ENCODE measurements at regions not wholly inside any gene's neighbourhood (a gene's known extent, or its start where the extent isn't known, plus 50 kb on each side); places are given as distances from the start of the nearest gene placed in this dataset.

DNA sequence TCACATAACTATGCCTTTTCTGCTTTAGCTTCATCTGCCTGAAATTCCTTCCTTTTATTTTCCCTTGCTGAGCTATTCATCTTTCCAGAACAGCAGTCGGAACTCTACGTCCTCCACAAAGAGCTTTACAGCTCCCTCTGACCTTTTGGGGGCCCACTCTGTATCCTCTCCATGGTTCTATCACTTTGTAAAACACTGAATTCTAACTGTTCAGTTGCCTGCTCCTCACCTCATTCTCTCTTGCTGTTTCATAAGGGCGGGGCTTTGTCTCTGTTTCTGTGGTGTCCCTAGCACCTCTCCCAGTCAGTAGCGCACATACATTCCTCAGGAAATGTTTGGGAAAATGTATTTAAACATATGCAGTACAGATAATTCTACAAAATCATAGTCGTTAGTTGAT is 737.0 kb downstream of the RAB28 start:
- no TSS peak for BruUV-seq (replicated peaks)

DNA sequence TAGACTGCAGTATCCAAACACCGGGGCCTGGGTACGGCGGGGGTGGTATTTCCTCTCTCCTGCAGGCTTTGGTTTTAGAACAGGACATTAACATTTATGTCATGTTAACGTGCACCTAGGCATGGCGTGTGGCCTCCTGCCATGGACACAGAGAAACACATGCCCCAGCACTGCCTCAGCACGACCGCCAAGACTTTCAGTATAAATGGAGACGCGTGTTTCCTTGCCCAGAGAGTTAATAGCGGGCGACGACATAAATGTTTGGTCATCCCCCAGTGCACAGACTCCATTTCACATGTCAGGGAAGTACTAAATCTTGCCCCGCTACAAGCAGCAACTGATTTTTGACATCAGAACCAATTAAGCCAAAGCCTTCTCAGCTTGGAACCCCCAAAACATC is 737.9 kb downstream of the RAB28 start:
- TF ChIP-seq EZH2 (IDR thresholded peaks at IDR 0.05; ENCODE audit: borderline replicate concordance, low read depth, low read length, poor library complexity, severe bottlenecking), result no peak
- TF ChIP-seq, protein P1, sequence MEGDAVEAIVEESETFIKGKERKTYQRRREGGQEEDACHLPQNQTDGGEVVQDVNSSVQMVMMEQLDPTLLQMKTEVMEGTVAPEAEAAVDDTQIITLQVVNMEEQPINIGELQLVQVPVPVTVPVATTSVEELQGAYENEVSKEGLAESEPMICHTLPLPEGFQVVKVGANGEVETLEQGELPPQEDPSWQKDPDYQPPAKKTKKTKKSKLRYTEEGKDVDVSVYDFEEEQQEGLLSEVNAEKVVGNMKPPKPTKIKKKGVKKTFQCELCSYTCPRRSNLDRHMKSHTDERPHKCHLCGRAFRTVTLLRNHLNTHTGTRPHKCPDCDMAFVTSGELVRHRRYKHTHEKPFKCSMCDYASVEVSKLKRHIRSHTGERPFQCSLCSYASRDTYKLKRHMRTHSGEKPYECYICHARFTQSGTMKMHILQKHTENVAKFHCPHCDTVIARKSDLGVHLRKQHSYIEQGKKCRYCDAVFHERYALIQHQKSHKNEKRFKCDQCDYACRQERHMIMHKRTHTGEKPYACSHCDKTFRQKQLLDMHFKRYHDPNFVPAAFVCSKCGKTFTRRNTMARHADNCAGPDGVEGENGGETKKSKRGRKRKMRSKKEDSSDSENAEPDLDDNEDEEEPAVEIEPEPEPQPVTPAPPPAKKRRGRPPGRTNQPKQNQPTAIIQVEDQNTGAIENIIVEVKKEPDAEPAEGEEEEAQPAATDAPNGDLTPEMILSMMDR (conservative IDR thresholded peaks at IDR 0.05; ENCODE audit: low read depth, low read length), result no peak
- CTCF ChIA-PET, result interaction anchor here (0.6 kb wide), 1 partner anchor 963 kb away, joined by 6 read pairs; no protein-coding TSS in a partner anchor
- Histone ChIP-seq H3K9me3 (ENCODE audit: low read depth, low read length, poor library complexity, severe bottlenecking) (no peaks in the 10 kb centered on the region), H3K27ac (ENCODE audit: low read depth, low read length, poor library complexity, severe bottlenecking) (no peak overlapping the region), H3K4me3 (ENCODE audit: low read depth, low read length, poor library complexity, severe bottlenecking) (no peak overlapping the region), H3K4me1 (ENCODE audit: insufficient read depth, low read length, poor library complexity, severe bottlenecking) (no peaks in the 10 kb centered on the region), H3K36me3 (ENCODE audit: insufficient read depth, low read length, poor library complexity, severe bottlenecking) (no peaks in the 10 kb centered on the region), H3K27me3 (replicated peaks; ENCODE audit: insufficient read depth, low read depth, low read length, poor library complexity) (no peaks in the 10 kb centered on the region)
- no TSS peak for BruUV-seq (replicated peaks)
- intact Hi-C loops (cut with micrococcal nuclease; ENCODE audit: unreplicated experiment), result no loop called here
- POLR2A ChIA-PET (ENCODE audit: low non-redundant PET), result no interaction called here
- DNase-seq (ENCODE audit: low spot score), result no peak

More for the DNA sequence above, 737.0 kb downstream of the RAB28 start:
- intact Hi-C loops (cut with micrococcal nuclease; ENCODE audit: unreplicated experiment), result no loop called here
- H3K4me1 ChIP-seq (ENCODE audit: insufficient read depth, low read length, poor library complexity, severe bottlenecking), result no peaks in the 10 kb centered on the region
- no peak overlapping the region for H3K4me3 ChIP-seq (ENCODE audit: low read depth, low read length, poor library complexity, severe bottlenecking)
- no peak for DNase-seq (ENCODE audit: low spot score)
- TF ChIP-seq, protein P1 (conservative IDR thresholded peaks at IDR 0.05; ENCODE audit: low read depth, low read length), result no peak
- no peak for TF ChIP-seq EZH2 (IDR thresholded peaks at IDR 0.05; ENCODE audit: borderline replicate concordance, low read depth, low read length, poor library complexity, severe bottlenecking)
- H3K27me3 ChIP-seq (replicated peaks; ENCODE audit: insufficient read depth, low read depth, low read length, poor library complexity), result no peaks in the 10 kb centered on the region
- no peak overlapping the region for H3K27ac ChIP-seq (ENCODE audit: low read depth, low read length, poor library complexity, severe bottlenecking)
- ChIA-PET POLR2A (ENCODE audit: low non-redundant PET) (no interaction called here), CTCF (no interaction called here)
- no peaks in the 10 kb centered on the region for H3K36me3 ChIP-seq (ENCODE audit: insufficient read depth, low read length, poor library complexity, severe bottlenecking)
- no peaks in the 10 kb centered on the region for H3K9me3 ChIP-seq (ENCODE audit: low read depth, low read length, poor library complexity, severe bottlenecking)

DNA sequence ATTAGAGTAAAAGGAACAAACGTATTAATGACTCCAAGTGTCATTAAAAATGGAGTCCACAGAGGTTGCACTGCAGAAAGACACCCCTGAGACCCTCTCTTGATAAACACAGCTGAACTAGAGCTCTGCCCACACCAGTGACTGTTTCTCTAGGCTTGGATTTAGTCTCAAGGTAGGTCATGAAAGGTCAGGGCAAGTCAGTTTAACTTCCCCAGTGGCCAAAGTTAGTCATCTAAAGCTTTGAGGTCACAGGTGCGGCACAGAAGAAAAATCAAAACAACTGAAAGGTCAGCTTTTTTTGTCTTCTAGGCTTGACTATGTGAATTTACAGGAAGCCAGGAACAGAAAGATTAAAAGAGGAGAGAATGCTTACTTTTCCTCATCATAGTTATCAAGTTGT is 749.6 kb downstream of the RAB28 start:
- H3K4me1 ChIP-seq (ENCODE audit: insufficient read depth, low read length, poor library complexity, severe bottlenecking), result no peaks in the 10 kb centered on the region
- no peak for DNase-seq (ENCODE audit: low spot score)
- no peak overlapping the region for H3K27ac ChIP-seq (ENCODE audit: low read depth, low read length, poor library complexity, severe bottlenecking)
- no TSS peak for BruUV-seq (replicated peaks)
- no peaks in the 10 kb centered on the region for H3K36me3 ChIP-seq (ENCODE audit: insufficient read depth, low read length, poor library complexity, severe bottlenecking)
- ChIA-PET POLR2A (ENCODE audit: low non-redundant PET) (no interaction called here), CTCF (no interaction called here)
- intact Hi-C loops (cut with micrococcal nuclease; ENCODE audit: unreplicated experiment), result loop anchor here (5.0 kb wide), 1 partner anchor 113 kb away; no protein-coding TSS in a partner anchor
- H3K27me3 ChIP-seq (replicated peaks; ENCODE audit: insufficient read depth, low read depth, low read length, poor library complexity), result no peaks in the 10 kb centered on the region
- no peak overlapping the region for H3K4me3 ChIP-seq (ENCODE audit: low read depth, low read length, poor library complexity, severe bottlenecking)
- TF ChIP-seq EZH2 (IDR thresholded peaks at IDR 0.05; ENCODE audit: borderline replicate concordance, low read depth, low read length, poor library complexity, severe bottlenecking), result no peak
- H3K9me3 ChIP-seq (ENCODE audit: low read depth, low read length, poor library complexity, severe bottlenecking), result no peaks in the 10 kb centered on the region

DNA sequence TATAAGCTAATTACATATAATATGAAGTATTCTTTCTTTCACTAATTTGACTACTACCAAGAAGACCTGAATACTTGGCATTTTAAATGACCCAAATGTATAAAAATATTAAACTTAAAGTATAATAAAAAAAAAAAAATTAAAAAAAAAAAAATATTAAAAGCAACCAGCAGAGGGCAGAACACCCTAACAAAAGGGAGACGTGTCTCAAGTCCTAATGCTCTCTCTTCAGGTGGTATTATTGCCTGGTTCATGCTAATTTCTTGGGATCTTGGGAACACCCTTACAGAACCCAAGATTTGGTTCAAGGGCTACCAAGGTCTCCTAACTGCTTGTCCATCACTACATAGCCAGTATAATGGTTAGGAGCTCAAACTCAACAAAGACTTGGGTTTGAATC is 754.8 kb downstream of the RAB28 start:
- no peaks in the 10 kb centered on the region for H3K27me3 ChIP-seq (replicated peaks; ENCODE audit: insufficient read depth, low read depth, low read length, poor library complexity)
- intact Hi-C loops (cut with micrococcal nuclease; ENCODE audit: unreplicated experiment), result loop anchor here (2.0 kb wide), 1 partner anchor 819 kb away; no protein-coding TSS in a partner anchor
- DNase-seq (ENCODE audit: low spot score), result peak; percentile 47
- CTCF ChIA-PET, result no interaction called here
- H3K4me1 ChIP-seq (ENCODE audit: insufficient read depth, low read length, poor library complexity, severe bottlenecking), result no peaks in the 10 kb centered on the region
- POLR2A ChIA-PET (ENCODE audit: low non-redundant PET), result no interaction called here
- no peaks in the 10 kb centered on the region for H3K36me3 ChIP-seq (ENCODE audit: insufficient read depth, low read length, poor library complexity, severe bottlenecking)
- no peak overlapping the region for H3K4me3 ChIP-seq (ENCODE audit: low read depth, low read length, poor library complexity, severe bottlenecking)
- no TSS peak for BruUV-seq (replicated peaks)
- H3K27ac ChIP-seq (ENCODE audit: low read depth, low read length, poor library complexity, severe bottlenecking), result no peak overlapping the region
- TF ChIP-seq EZH2 (IDR thresholded peaks at IDR 0.05; ENCODE audit: borderline replicate concordance, low read depth, low read length, poor library complexity, severe bottlenecking), result no peak
- TF ChIP-seq, protein P1 (conservative IDR thresholded peaks at IDR 0.05; ENCODE audit: low read depth, low read length), result peak; percentile 53; the same call in 1 of the 2 replicates
- H3K9me3 ChIP-seq (ENCODE audit: low read depth, low read length, poor library complexity, severe bottlenecking), result no peaks in the 10 kb centered on the region

Measured in A673 (cell line).